HUES6 (cell line): ENCODE measurements at regions not wholly inside any gene's neighbourhood (a gene's known extent, or its start where the extent isn't known, plus 50 kb on each side); places are given as distances from the start of the nearest gene placed in this dataset.

Experiments used
- H3K27ac ChIP-seq: 2 replicates; pipeline ENCODE4 v1.7.0; 2013; ENCODE audit warnings: low read depth, mild to moderate bottlenecking, low read length, inconsistent platforms
- H3K27me3 ChIP-seq: 2 replicates; pipeline ENCODE4 v1.6.1; 2013; ENCODE audit warnings: low read length; ENCODE audit not compliant: control insufficient read depth, insufficient read depth
- H3K36me3 ChIP-seq: 2 replicates; pipeline ENCODE4 v1.6.1; 2013; ENCODE audit warnings: low read length; ENCODE audit not compliant: control insufficient read depth, insufficient read depth
- H3K4me1 ChIP-seq: 2 replicates; pipeline ENCODE4 v1.6.1; 2013; ENCODE audit warnings: low read length; ENCODE audit not compliant: control insufficient read depth, insufficient read depth
- H3K4me3 ChIP-seq: 2 replicates; pipeline ENCODE4 v1.5.1; 2013; ENCODE audit warnings: low read depth, low read length
- H3K9ac ChIP-seq: one replicate; pipeline ENCODE4 v1.6.1; 2013; ENCODE audit warnings: mild to moderate bottlenecking, low read length
- H3K9me3 ChIP-seq: 2 replicates; pipeline ENCODE4 v1.6.1; 2013; ENCODE audit warnings: low read depth, low read length; ENCODE audit not compliant: control insufficient read depth, insufficient read depth

GRCh38 chr4:116877069-116877468, 208.3 kb downstream of the TRAM1L1 start:
- Histone ChIP-seq H3K27me3 (no peaks in the 10 kb centered on the region), H3K4me3 (no peak overlapping the region), H3K27ac (no peak overlapping the region), H3K4me1 (no peaks in the 10 kb centered on the region), H3K9me3 (no peaks in the 10 kb centered on the region), H3K9ac (no peak overlapping the region), H3K36me3 (no peaks in the 10 kb centered on the region)

GRCh38 chr4:116872941-116873340, 212.4 kb downstream of the TRAM1L1 start:
- Histone ChIP-seq H3K27ac (no peak overlapping the region), H3K9ac (no peak overlapping the region), H3K9me3 (no peaks in the 10 kb centered on the region), H3K27me3 (no peaks in the 10 kb centered on the region), H3K36me3 (no peaks in the 10 kb centered on the region), H3K4me3 (no peak overlapping the region), H3K4me1 (peaks cover 3% of the 10 kb centered on the region; the same call in 1 of the 2 replicates)

DNA sequence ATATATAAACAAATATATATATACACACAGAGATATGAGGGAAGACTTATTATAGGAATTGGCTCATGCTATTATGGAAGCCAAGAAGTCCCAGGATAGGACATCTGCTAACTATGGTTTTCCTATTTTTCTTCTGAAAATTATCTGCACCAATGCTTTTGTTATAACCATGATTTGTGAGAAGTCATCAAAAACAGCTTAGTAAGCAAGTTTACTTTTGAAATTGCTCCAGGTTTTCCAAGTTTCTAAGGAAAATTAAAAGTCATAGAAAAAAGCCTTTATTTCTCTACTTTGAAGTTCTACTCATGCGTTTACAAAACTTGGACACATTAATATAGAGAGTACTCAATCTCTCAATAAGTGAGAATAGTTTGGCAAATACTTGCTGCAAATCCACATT, 213.1 kb downstream of the TRAM1L1 start:
- no peak overlapping the region for H3K9ac ChIP-seq
- no peak overlapping the region for H3K4me3 ChIP-seq
- peaks cover 3% of the 10 kb centered on the region; the same call in 1 of the 2 replicates for H3K4me1 ChIP-seq
- H3K27ac ChIP-seq: no peak overlapping the region
- no peaks in the 10 kb centered on the region for H3K9me3 ChIP-seq
- no peaks in the 10 kb centered on the region for H3K27me3 ChIP-seq
- H3K36me3 ChIP-seq: no peaks in the 10 kb centered on the region

GRCh38 chr4:116870686-116871085, 214.7 kb downstream of the TRAM1L1 start:
- Histone ChIP-seq H3K36me3 (no peaks in the 10 kb centered on the region), H3K4me3 (no peak overlapping the region), H3K9me3 (no peaks in the 10 kb centered on the region), H3K9ac (no peak overlapping the region), H3K4me1 (peaks cover 3% of the 10 kb centered on the region; the same call in 1 of the 2 replicates), H3K27me3 (no peaks in the 10 kb centered on the region), H3K27ac (no peak overlapping the region)

GRCh38 chr4:116866106-116866505, 219.3 kb downstream of the TRAM1L1 start:
- H3K4me3 ChIP-seq: no peak overlapping the region
- H3K9me3 ChIP-seq: no peaks in the 10 kb centered on the region
- H3K36me3 ChIP-seq: no peaks in the 10 kb centered on the region
- no peaks in the 10 kb centered on the region for H3K27me3 ChIP-seq
- H3K9ac ChIP-seq: no peak overlapping the region
- peaks cover 3% of the 10 kb centered on the region; the same call in 1 of the 2 replicates for H3K4me1 ChIP-seq
- peak overlapping the region; percentile 57; the same call in 1 of the 2 replicates for H3K27ac ChIP-seq

GRCh38 chr4:116862592-116862991, 222.8 kb downstream of the TRAM1L1 start:
- Histone ChIP-seq H3K9me3 (no peaks in the 10 kb centered on the region), H3K4me3 (no peak overlapping the region), H3K27ac (no peak overlapping the region), H3K36me3 (no peaks in the 10 kb centered on the region), H3K27me3 (no peaks in the 10 kb centered on the region), H3K9ac (no peak overlapping the region), H3K4me1 (no peaks in the 10 kb centered on the region)

- no peaks in the 10 kb centered on the region for H3K36me3 ChIP-seq
Observed at GRCh38 chr4:116860891-116861290, 224.5 kb downstream of the TRAM1L1 start.

DNA sequence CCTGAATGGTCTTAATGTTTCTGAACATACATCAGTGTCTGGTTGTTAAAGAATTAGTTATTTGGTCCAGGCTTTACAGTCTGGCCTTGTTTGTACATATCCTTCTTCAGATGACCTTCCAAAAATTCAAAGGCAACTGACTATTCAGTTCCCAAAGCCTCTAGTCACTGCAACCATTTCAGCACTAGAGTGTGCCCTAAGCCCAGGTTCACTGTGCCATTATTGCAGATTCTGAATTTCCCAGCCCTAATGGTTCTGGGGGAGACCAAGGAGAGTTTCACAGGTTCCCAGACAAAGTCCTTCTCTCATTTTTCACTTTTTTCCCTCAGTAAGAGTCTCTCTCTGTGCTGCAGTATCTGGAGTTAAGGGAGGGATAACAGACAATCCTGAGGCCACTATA, 235.8 kb downstream of the TRAM1L1 start:
- Histone ChIP-seq H3K36me3 (no peaks in the 10 kb centered on the region), H3K9me3 (no peaks in the 10 kb centered on the region), H3K4me3 (no peak overlapping the region), H3K9ac (no peak overlapping the region), H3K4me1 (no peaks in the 10 kb centered on the region), H3K27ac (no peak overlapping the region), H3K27me3 (no peaks in the 10 kb centered on the region)

More at GRCh38 chr4:116860891-116861290, 224.5 kb downstream of the TRAM1L1 start:
- no peaks in the 10 kb centered on the region for H3K27me3 ChIP-seq
- H3K9me3 ChIP-seq: no peaks in the 10 kb centered on the region
- no peaks in the 10 kb centered on the region for H3K4me1 ChIP-seq
- H3K4me3 ChIP-seq: no peak overlapping the region
- H3K27ac ChIP-seq: no peak overlapping the region
- no peak overlapping the region for H3K9ac ChIP-seq

- H3K9ac ChIP-seq: no peak overlapping the region
- no peaks in the 10 kb centered on the region for H3K36me3 ChIP-seq
- H3K27ac ChIP-seq: no peak overlapping the region
- H3K4me1 ChIP-seq: no peaks in the 10 kb centered on the region
- no peaks in the 10 kb centered on the region for H3K27me3 ChIP-seq
- H3K9me3 ChIP-seq: no peaks in the 10 kb centered on the region
- H3K4me3 ChIP-seq: no peak overlapping the region
Observed at GRCh38 chr4:116847616-116848015, 237.8 kb downstream of the TRAM1L1 start.

- H3K4me1 ChIP-seq: no peaks in the 10 kb centered on the region
- no peaks in the 10 kb centered on the region for H3K36me3 ChIP-seq
- no peaks in the 10 kb centered on the region for H3K9me3 ChIP-seq
- no peak overlapping the region for H3K27ac ChIP-seq
- H3K4me3 ChIP-seq: no peak overlapping the region
- no peak overlapping the region for H3K9ac ChIP-seq
- H3K27me3 ChIP-seq: no peaks in the 10 kb centered on the region
Observed at GRCh38 chr4:116839826-116840225, 245.6 kb downstream of the TRAM1L1 start.

DNA sequence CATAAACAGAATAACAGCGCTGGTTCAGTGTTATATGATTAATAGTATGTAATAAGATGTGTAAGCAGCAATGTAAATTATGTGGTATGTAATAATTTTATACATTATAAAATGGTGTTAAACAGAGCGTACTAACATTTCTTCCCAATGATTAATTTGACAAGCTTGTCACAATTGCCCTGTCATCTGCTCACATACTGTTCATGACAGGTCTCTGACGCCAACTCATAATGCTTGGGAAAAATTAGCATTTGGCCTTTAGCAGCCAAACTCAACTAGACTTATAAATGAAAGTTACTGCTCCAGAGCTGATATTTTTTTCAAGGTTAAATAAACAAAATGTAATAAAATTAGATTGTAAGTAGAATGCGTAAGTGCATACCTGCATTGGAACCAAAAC, 246.8 kb downstream of the TRAM1L1 start:
- H3K4me3 ChIP-seq: no peak overlapping the region
- no peaks in the 10 kb centered on the region for H3K27me3 ChIP-seq
- H3K9ac ChIP-seq: no peak overlapping the region
- H3K4me1 ChIP-seq: no peaks in the 10 kb centered on the region
- no peak overlapping the region for H3K27ac ChIP-seq
- H3K9me3 ChIP-seq: no peaks in the 10 kb centered on the region
- H3K36me3 ChIP-seq: no peaks in the 10 kb centered on the region

DNA sequence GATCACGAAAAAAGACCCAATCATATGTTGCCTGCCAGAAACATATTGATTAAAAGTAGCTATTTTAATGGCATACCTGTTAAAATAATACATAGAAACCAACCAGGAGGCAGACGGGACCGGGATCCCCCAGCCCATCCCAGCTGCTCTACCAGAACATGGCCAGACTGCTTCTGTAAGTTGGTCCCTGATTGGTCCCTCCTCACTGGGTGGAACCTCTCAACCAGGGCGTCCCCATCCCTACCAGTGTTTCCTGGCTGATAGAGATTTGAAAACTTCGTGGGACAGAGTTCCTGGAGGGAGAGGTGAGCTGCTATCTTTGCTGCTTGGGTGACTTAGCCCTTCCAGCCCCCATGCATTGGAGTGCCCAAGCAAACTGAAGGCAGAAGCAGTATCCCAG, 256.2 kb downstream of the TRAM1L1 start:
- Histone ChIP-seq H3K4me3 (no peak overlapping the region), H3K27ac (no peak overlapping the region), H3K4me1 (no peaks in the 10 kb centered on the region), H3K27me3 (no peaks in the 10 kb centered on the region), H3K9ac (no peak overlapping the region), H3K9me3 (0 out of 2 replicates have a peak, but pooled peaks cover 2% of the 10 kb centered on the region), H3K36me3 (no peaks in the 10 kb centered on the region)
